ENCODE measurements at regions not wholly inside any gene's neighbourhood (a gene's known extent, or its start where the extent isn't known, plus 50 kb on each side); places are given as distances from the start of the nearest gene placed in this dataset.

DNA sequence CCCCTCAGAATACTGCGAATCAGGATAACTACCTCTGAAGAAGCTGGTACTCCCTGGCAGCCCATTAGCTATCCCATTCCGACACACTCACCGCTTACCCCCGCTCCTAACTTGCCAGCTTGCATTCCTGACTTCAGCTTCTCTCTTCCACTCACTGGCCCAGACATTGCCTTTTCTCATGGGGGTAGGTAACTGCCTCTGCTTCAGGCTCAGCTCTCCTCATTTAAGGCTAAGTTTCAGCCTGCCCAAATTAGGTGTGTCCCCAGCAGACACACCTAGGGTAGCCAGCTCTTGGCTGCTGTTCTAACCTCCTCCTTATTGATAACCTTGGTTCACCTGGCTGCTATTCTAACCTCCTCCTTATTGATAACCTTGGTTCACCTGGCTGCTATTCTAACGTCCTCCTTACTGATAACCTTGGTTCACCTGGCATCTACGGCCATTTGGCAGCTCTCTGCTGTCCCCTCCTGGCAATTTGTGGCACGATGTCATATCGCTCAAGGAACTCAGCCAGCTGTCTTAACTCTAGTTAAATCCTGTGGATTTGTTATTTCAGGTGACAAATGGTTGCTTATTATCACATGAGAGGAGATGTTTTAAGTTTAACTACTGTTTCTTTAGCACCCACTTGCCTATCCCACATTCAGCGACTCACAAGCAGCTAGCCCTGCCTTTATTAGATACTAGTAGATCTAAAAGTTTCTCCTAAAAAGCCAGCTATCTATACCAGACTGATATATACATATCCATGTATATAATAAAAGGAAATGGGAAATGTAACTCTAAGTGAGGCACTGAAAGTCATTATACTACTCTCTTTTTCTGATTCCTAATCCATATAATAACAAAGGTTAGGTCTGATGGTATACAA lies 106.5 kb upstream of the ACP3 start:
- intact Hi-C loops (cut with DNase I; ENCODE audit: low total_unique reads) (no loop called here), in situ Hi-C loops (cut with MboI; ENCODE audit: low pct_ligation_motif_present in 1 of 4, low pct_unique_long_range_greater_than_20kb in 1 of 4, low sequenced_read_pairs in 3 of 4) (no loop called here)
- WGBS, 2 donors (ENCODE audit: low coverage in 1 of 2) = 18 to 43% methylated on average over 6 to 9 of the region's 9 CpGs
- Histone ChIP-seq H3K9me3 (no peaks in the 10 kb centered on the region), H3K27ac (no peak overlapping the region), H3K27me3 (no peaks in the 10 kb centered on the region), H3K4me3 (no peak overlapping the region), H3K36me3 (no peaks in the 10 kb centered on the region), H3K4me1 (no peaks in the 10 kb centered on the region)
- DNase-seq = peak; percentile 64
- no peak for TF ChIP-seq POLR2AphosphoS5 (IDR thresholded peaks at IDR 0.05)
- TF ChIP-seq, protein P1, sequence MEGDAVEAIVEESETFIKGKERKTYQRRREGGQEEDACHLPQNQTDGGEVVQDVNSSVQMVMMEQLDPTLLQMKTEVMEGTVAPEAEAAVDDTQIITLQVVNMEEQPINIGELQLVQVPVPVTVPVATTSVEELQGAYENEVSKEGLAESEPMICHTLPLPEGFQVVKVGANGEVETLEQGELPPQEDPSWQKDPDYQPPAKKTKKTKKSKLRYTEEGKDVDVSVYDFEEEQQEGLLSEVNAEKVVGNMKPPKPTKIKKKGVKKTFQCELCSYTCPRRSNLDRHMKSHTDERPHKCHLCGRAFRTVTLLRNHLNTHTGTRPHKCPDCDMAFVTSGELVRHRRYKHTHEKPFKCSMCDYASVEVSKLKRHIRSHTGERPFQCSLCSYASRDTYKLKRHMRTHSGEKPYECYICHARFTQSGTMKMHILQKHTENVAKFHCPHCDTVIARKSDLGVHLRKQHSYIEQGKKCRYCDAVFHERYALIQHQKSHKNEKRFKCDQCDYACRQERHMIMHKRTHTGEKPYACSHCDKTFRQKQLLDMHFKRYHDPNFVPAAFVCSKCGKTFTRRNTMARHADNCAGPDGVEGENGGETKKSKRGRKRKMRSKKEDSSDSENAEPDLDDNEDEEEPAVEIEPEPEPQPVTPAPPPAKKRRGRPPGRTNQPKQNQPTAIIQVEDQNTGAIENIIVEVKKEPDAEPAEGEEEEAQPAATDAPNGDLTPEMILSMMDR (IDR thresholded peaks at IDR 0.05) = peak; percentile 43 to 71 (median 60)
- no peak for TF ChIP-seq EP300 (IDR thresholded peaks at IDR 0.05; ENCODE audit: low read depth)

GRCh38 chr3:132211896-132212295 lies 105.3 kb upstream of the ACP3 start:
- in situ Hi-C loops (cut with MboI; ENCODE audit: low pct_ligation_motif_present in 1 of 4, low pct_unique_long_range_greater_than_20kb in 1 of 4, low sequenced_read_pairs in 3 of 4) = no loop called here

GRCh38 chr3:132218817-132219755 lies 98.1 kb upstream of the ACP3 start:
- H3K4me1 ChIP-seq = no peaks in the 10 kb centered on the region
- TF ChIP-seq, protein P1 (IDR thresholded peaks at IDR 0.05) = no peak
- TF ChIP-seq POLR2AphosphoS5 (IDR thresholded peaks at IDR 0.05) (no peak), POLR2A (IDR thresholded peaks at IDR 0.05) (no peak), EP300 (IDR thresholded peaks at IDR 0.05; ENCODE audit: low read depth) (no peak)
- H3K36me3 ChIP-seq = no peaks in the 10 kb centered on the region
- DNase-seq = no peak
- 30 to 46% methylated on average over 3 of the region's 3 CpGs for WGBS, 2 donors (ENCODE audit: low coverage in 1 of 2)
- in situ Hi-C loops (cut with MboI; ENCODE audit: low pct_ligation_motif_present in 1 of 4, low pct_unique_long_range_greater_than_20kb in 1 of 4, low sequenced_read_pairs in 3 of 4) (no loop called here), intact Hi-C loops (cut with DNase I; ENCODE audit: low total_unique reads) (no loop called here)
- H3K9me3 ChIP-seq = no peaks in the 10 kb centered on the region
- no peak overlapping the region for H3K4me3 ChIP-seq
- no peak overlapping the region for H3K27ac ChIP-seq
- H3K27me3 ChIP-seq = no peaks in the 10 kb centered on the region

More at GRCh38 chr3:132211896-132212295, 105.3 kb upstream of the ACP3 start:
- TF ChIP-seq POLR2AphosphoS5 (IDR thresholded peaks at IDR 0.05) = no peak
- no peak for TF ChIP-seq EP300 (IDR thresholded peaks at IDR 0.05; ENCODE audit: low read depth)
- TF ChIP-seq POLR2A (IDR thresholded peaks at IDR 0.05) = no peak
- TF ChIP-seq, protein P1 (IDR thresholded peaks at IDR 0.05) = no peak
- Histone ChIP-seq H3K36me3 (no peaks in the 10 kb centered on the region), H3K4me1 (no peaks in the 10 kb centered on the region), H3K27me3 (no peaks in the 10 kb centered on the region), H3K9me3 (no peaks in the 10 kb centered on the region), H3K4me3 (no peak overlapping the region), H3K27ac (no peak overlapping the region)
- intact Hi-C loops (cut with DNase I; ENCODE audit: low total_unique reads) = no loop called here
- DNase-seq = no peak

DNA sequence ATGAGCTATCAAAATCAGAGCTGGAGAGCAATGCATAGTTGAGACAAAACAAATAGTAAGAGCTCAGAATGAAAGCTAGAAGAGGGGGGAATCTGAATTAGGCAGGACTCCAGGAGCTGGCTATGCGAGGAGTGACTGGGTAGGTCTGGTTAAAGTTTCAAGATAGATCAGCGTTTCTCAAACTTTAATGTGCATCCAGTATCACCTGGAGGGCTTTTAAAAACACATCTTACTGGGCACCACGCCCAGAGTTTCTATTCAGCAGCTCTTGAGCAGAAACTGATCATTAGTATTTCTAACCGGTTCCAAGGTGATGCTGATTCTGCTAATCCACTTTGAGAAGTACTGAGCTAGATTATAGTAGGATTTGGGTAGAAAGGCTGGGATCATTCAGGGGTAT lies 96.2 kb upstream of the ACP3 start:
- no peak for DNase-seq
- Histone ChIP-seq H3K27ac (no peak overlapping the region), H3K36me3 (no peaks in the 10 kb centered on the region), H3K4me3 (no peak overlapping the region), H3K27me3 (no peaks in the 10 kb centered on the region), H3K4me1 (no peaks in the 10 kb centered on the region), H3K9me3 (no peaks in the 10 kb centered on the region)
- 59 to 72% methylated on average over 2 to 4 of the region's 4 CpGs for WGBS, 2 donors (ENCODE audit: low coverage in 1 of 2)
- TF ChIP-seq POLR2A (IDR thresholded peaks at IDR 0.05) (no peak), EP300 (IDR thresholded peaks at IDR 0.05; ENCODE audit: low read depth) (no peak), POLR2AphosphoS5 (IDR thresholded peaks at IDR 0.05) (no peak)
- TF ChIP-seq, protein P1 (IDR thresholded peaks at IDR 0.05) = no peak
- intact Hi-C loops (cut with DNase I; ENCODE audit: low total_unique reads) = no loop called here
- in situ Hi-C loops (cut with MboI; ENCODE audit: low pct_ligation_motif_present in 1 of 4, low pct_unique_long_range_greater_than_20kb in 1 of 4, low sequenced_read_pairs in 3 of 4) = no loop called here
